WI38 (cell line): ENCODE measurements at regions not wholly inside any gene's neighbourhood (a gene's known extent, or its start where the extent isn't known, plus 50 kb on each side); places are given as distances from the start of the nearest gene placed in this dataset.

Experiments
- H3K4me3 ChIP-seq: 2 replicates; pipeline ENCODE4 v1.5.1; 2011; ENCODE audit warnings: low read depth, mild to moderate bottlenecking, control low read depth, low read length
- CTCF ChIP-seq: IDR thresholded peaks from 2 replicates; pipeline ENCODE4 v1.5.1; 2012; ENCODE audit warnings: low read depth, mild to moderate bottlenecking, control low read depth, low read length

DNA sequence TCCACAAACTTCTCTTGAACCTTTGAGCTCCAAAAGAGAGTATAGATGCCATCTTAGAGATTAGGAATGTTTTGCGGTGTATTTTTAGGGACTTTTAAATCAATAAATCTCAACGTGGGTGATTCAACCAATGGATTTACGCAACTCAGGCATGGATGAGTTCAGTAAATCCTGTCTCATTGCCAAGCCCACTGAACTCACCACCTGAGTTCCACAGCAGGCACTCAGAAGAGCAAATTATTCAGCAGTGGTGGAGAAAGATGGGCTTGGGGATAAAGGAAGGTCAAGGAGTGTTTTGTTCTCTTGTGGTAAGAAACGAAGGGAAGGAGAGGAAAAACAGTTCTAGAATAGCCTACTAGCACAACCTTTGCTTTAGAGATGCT lies 68.7 kb upstream of the HMGA2 start:
- no peak overlapping the region for H3K4me3 ChIP-seq
- no peak for TF ChIP-seq CTCF

- no peak overlapping the region for H3K4me3 ChIP-seq
- TF ChIP-seq CTCF = no peak
Measured at GRCh38 chr12:65756267-65756666, 68.0 kb upstream of the HMGA2 start.

DNA sequence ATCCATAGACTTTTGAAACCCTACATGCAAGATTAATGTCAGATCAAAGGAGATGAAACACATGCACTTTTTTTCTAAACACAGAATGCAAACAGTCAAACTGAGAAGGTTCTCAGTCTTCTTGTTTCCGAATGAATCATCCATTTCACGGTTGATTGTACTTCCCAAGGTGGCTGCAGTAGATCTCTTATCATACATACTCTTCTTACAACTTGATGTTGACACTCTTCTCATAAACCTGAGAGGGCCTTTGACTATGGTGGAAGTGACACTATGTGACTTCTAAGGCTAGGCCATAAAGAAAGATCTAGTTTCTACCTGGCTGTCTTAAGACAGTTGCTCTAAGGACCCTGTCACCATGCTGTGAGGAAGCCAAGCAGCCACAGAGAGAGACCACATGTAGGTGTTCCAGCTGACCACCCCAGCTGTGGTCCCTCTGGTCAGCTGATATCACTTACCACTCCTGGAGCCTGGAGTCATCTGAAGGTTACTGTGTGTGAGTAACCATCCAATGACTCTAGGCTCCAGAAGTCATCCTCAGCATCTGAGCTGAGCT lies 67.2 kb upstream of the HMGA2 start:
- no peak overlapping the region for H3K4me3 ChIP-seq
- no peak for TF ChIP-seq CTCF

DNA sequence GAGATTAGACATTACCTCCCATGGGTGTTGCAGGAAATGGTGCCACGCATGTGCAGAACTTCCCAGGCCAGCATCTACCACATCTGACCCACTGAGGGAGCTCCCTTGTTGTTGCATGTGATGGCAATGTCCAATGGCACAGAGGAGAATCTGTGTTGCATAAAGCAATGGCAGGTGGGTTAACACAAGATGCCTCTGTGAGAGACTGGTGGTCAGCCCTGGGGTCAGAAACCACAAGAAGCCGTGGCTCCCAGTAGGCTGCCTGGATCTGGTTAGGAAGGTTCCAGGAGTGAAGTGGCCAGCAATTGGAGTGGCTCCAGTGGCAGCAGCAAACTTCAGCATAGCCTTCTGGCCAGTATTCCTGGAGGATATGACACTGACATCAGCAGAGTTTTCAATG lies 65.9 kb upstream of the HMGA2 start:
- no peak overlapping the region for H3K4me3 ChIP-seq
- TF ChIP-seq CTCF = no peak

- no peak overlapping the region for H3K4me3 ChIP-seq
- no peak for TF ChIP-seq CTCF
Measured at GRCh38 chr12:65759735-65760134, 64.5 kb upstream of the HMGA2 start.

GRCh38 chr12:65761301-65761700 lies 63.0 kb upstream of the HMGA2 start:
- no peak for TF ChIP-seq CTCF
- no peak overlapping the region for H3K4me3 ChIP-seq

DNA sequence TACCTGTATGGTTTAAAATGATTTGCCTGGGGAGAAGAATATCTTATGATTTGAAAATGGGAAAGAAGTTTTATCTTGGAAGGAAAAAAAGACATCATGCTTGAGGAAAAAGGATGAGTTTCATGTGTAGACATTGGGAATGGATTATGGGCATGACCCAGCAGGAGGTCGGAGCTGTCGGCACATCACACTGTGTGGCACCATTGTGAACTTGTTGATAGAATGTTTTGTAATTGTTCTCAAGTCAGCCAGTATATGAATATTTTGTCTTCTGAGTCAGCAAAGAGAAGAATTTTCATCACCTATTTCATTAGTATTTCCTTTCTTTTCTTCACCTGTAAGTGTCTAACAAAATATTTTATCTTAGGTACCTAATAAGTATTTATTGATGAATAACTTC lies 60.0 kb upstream of the HMGA2 start:
- no peak for TF ChIP-seq CTCF
- H3K4me3 ChIP-seq = no peak overlapping the region
